ENCODE measurements at regions not wholly inside any gene's neighbourhood (a gene's known extent, or its start where the extent isn't known, plus 50 kb on each side); places are given as distances from the start of the nearest gene placed in this dataset.
"Not testable (repeated sequence)": the region's sequence is repeated elsewhere in the genome, so short reads cannot be mapped to it uniquely, and the experiment has no call there.

GRCh38 chr7:19557726-19558465 is 150.9 kb downstream of the POLR1F start:
- Histone ChIP-seq H3K4me1 (ENCODE audit: low read depth) (no peaks in the 10 kb centered on the region), H3K4me3 (no peak overlapping the region), H3K9me3 (peaks cover 5% of the 10 kb centered on the region), H3K36me3 (ENCODE audit: low read depth) (no peaks in the 10 kb centered on the region)
- ATAC-seq (no peak), DNase-seq (no peak)
- TF ChIP-seq, protein P1, sequence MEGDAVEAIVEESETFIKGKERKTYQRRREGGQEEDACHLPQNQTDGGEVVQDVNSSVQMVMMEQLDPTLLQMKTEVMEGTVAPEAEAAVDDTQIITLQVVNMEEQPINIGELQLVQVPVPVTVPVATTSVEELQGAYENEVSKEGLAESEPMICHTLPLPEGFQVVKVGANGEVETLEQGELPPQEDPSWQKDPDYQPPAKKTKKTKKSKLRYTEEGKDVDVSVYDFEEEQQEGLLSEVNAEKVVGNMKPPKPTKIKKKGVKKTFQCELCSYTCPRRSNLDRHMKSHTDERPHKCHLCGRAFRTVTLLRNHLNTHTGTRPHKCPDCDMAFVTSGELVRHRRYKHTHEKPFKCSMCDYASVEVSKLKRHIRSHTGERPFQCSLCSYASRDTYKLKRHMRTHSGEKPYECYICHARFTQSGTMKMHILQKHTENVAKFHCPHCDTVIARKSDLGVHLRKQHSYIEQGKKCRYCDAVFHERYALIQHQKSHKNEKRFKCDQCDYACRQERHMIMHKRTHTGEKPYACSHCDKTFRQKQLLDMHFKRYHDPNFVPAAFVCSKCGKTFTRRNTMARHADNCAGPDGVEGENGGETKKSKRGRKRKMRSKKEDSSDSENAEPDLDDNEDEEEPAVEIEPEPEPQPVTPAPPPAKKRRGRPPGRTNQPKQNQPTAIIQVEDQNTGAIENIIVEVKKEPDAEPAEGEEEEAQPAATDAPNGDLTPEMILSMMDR (IDR thresholded peaks at IDR 0.05): no peak
- intact Hi-C loops (cut with DNase I, micrococcal nuclease): no loop called here

GRCh38 chr7:19554581-19554980 is 154.3 kb downstream of the POLR1F start:
- Histone ChIP-seq H3K36me3 (ENCODE audit: low read depth) (no peaks in the 10 kb centered on the region), H3K9me3 (peaks cover 3% of the 10 kb centered on the region), H3K4me1 (ENCODE audit: low read depth) (no peaks in the 10 kb centered on the region), H3K4me3 (no peak overlapping the region)
- intact Hi-C loops (cut with DNase I, micrococcal nuclease): no loop called here
- no peak for ATAC-seq
- DNase-seq: no peak
- TF ChIP-seq, protein P1 (IDR thresholded peaks at IDR 0.05): no peak

DNA sequence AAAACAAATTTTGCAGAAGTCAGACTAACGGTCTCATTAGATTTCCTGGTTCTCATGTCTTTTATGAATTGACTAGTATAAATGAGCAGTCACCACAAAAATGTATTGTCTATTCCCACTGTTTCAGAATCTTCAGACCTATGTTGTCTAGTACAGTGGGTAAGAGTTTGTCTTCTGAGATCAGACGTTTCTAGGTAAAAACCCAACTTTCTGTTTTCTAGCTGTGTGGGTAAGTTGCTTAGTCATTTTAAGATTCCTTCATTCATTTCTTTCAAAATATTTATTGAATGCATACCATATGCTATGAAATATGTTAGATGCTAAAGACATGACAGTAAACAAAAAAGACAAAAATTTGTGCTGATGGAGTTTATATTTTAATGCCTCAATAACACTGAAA is 156.3 kb downstream of the POLR1F start:
- TF ChIP-seq, protein P1 (IDR thresholded peaks at IDR 0.05): no peak
- H3K36me3 ChIP-seq (ENCODE audit: low read depth): no peaks in the 10 kb centered on the region
- DNase-seq: no peak
- no peaks in the 10 kb centered on the region for H3K4me1 ChIP-seq (ENCODE audit: low read depth)
- H3K9me3 ChIP-seq: peaks cover 10% of the 10 kb centered on the region
- H3K4me3 ChIP-seq: no peak overlapping the region
- ATAC-seq: no peak
- intact Hi-C loops (cut with DNase I, micrococcal nuclease): no loop called here

GRCh38 chr7:19549246-19549645 is 159.6 kb downstream of the POLR1F start:
- ATAC-seq; intact Hi-C loops (cut with DNase I, micrococcal nuclease); H3K4me1 ChIP-seq (ENCODE audit: low read depth); H3K4me3 ChIP-seq; DNase-seq; H3K36me3 ChIP-seq (ENCODE audit: low read depth): not testable (repeated sequence)
- peaks cover 12% of the 10 kb centered on the region for H3K9me3 ChIP-seq

DNA sequence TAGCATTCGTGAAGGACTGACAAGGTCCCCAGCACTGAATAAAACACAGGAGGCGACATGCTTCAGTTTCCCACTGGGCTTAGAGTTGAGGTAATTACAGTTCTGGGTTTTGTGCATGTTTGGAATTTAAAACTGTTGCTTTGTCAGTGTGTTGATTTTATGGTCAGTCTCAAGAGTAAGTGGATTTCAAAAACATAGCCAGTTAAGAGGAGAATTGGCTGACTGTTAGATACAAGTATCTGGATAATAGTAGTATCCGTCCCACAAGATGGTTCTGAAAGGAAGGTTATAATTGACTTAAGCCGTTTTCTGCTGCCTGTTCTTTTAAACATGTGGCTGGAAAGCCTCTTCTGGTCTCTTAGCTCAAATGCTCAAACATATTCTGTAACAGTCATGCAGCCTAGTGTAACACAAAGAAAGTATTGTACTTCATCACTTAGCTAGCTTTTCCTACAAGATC is 170.9 kb downstream of the POLR1F start:
- TF ChIP-seq, protein P1 (IDR thresholded peaks at IDR 0.05): no peak
- H3K4me1 ChIP-seq (ENCODE audit: low read depth): no peaks in the 10 kb centered on the region
- ATAC-seq (no peak), DNase-seq (no peak)
- intact Hi-C loops (cut with DNase I, micrococcal nuclease): no loop called here
- no peaks in the 10 kb centered on the region for H3K36me3 ChIP-seq (ENCODE audit: low read depth)
- H3K9me3 ChIP-seq: peaks cover 4% of the 10 kb centered on the region
- no peak overlapping the region for H3K4me3 ChIP-seq

DNA sequence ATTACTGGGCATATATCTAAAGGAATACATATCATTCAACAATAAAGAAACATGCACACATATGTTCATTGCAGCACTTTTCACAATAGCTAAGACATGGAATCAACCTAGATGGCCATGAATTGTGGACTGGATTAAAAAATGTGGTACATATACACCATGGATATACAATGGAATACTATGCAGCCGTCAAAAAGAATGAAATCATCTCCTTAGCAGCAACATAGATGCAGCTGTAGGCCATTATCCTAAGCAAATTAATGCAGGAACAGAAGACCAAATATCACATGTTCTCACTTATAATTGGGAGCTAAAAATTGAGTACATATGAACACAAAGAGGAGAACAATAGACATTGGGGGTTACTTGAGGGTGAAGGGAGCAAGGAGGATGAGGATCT is 175.6 kb downstream of the POLR1F start:
- H3K4me3 ChIP-seq: no peak overlapping the region
- no peaks in the 10 kb centered on the region for H3K36me3 ChIP-seq (ENCODE audit: low read depth)
- intact Hi-C loops (cut with DNase I, micrococcal nuclease): no loop called here
- DNase-seq: no peak
- peaks cover 11% of the 10 kb centered on the region for H3K9me3 ChIP-seq
- no peaks in the 10 kb centered on the region for H3K4me1 ChIP-seq (ENCODE audit: low read depth)
- TF ChIP-seq, protein P1 (IDR thresholded peaks at IDR 0.05): no peak
- ATAC-seq: no peak
